ENCODE measurements at regions not wholly inside any gene's neighbourhood (a gene's known extent, or its start where the extent isn't known, plus 50 kb on each side); places are given as distances from the start of the nearest gene placed in this dataset.

DNA sequence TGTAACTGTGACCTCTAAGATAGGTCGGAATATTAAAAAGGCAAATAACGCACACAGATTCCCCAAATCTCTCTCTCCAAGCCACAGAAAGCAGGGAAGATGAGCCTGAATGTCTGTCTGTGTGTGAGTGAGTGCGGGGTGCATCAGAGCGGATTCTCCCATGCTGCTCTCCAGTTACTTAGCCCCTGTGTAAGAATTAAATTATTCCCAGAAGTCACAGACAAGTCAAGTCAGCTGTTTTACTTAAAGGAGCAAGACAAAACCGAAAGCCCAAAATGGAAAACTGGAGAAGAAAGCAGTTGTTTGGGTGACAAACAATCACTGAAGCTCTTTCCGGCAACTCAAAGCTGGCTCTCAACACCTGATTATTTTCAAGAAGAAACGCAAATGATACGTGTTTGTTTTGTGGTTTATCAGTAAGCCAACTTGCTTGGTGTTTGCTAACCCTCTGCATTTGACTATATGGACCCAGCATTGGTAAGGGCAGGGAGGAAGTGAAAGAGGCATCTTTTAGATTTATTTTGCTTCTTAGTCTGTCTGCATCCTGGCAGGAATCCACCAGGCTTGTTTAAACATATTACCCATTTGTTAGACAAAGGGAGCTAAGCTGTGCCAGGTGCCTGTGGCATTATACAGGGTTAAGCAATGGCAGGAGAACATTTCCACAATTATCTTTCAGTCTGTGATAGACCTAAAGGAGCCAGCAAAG is 121.5 kb upstream of the CREB1 start:
- WGBS (ENCODE audit: insufficient coverage): 71% methylated on average over 6 of the region's 8 CpGs
- no peak overlapping the region for H3K27ac ChIP-seq (ENCODE audit: low read length)
- TF ChIP-seq, protein P1, sequence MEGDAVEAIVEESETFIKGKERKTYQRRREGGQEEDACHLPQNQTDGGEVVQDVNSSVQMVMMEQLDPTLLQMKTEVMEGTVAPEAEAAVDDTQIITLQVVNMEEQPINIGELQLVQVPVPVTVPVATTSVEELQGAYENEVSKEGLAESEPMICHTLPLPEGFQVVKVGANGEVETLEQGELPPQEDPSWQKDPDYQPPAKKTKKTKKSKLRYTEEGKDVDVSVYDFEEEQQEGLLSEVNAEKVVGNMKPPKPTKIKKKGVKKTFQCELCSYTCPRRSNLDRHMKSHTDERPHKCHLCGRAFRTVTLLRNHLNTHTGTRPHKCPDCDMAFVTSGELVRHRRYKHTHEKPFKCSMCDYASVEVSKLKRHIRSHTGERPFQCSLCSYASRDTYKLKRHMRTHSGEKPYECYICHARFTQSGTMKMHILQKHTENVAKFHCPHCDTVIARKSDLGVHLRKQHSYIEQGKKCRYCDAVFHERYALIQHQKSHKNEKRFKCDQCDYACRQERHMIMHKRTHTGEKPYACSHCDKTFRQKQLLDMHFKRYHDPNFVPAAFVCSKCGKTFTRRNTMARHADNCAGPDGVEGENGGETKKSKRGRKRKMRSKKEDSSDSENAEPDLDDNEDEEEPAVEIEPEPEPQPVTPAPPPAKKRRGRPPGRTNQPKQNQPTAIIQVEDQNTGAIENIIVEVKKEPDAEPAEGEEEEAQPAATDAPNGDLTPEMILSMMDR (IDR thresholded peaks at IDR 0.05): no peak

DNA sequence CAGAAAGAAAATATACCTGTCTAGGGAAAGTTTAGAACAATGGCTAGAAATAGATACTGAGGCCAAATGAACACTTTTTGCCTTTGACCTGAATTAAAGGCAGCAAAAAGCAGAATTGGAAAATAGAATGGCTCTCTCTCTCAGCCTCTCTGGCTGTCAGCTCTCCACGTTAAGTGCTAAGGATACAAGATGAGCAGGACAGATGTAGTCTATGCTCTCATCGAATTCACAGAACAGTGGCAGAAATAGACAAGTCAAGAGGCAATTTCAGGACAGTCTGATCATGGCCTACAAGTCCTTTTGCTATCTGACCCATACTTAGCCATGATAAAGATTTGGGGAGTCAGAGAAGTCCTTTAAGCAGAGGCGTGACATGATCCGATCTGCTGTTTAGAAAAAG is 120.2 kb upstream of the CREB1 start:
- no peak overlapping the region for H3K27ac ChIP-seq (ENCODE audit: low read length)
- no peak overlapping the region for H3K4me3 ChIP-seq (ENCODE audit: low read length)
- TF ChIP-seq, protein P1 (IDR thresholded peaks at IDR 0.05): no peak
- intact Hi-C loops (cut with micrococcal nuclease): no loop called here
- H3K4me1 ChIP-seq (ENCODE audit: control insufficient read depth, insufficient read depth, low read length): no peaks in the 10 kb centered on the region
- H3K36me3 ChIP-seq (ENCODE audit: control insufficient read depth, insufficient read depth, low read length): no peaks in the 10 kb centered on the region
- Mint-ChIP-seq H3K36me3 (no peaks in the 10 kb centered on the region), H3K27me3 (ENCODE audit: low read depth in 2 of 2) (peaks cover 17 to 42% of the 10 kb centered on the region in 2 donors), H3K4me1 (no peaks in the 10 kb centered on the region), H3K27ac (no peak overlapping the region), H3K9me3 (no peaks in the 10 kb centered on the region), H3K4me3 (no peak overlapping the region)
- DNase-seq (no peak), ATAC-seq (no peak)
- H3K9me3 ChIP-seq (ENCODE audit: control insufficient read depth, insufficient read depth, low read length): no peaks in the 10 kb centered on the region
- H3K27me3 ChIP-seq (ENCODE audit: control insufficient read depth, insufficient read depth, low read length): no peaks in the 10 kb centered on the region
- WGBS (ENCODE audit: insufficient coverage): 92% methylated on average over 4 of the region's 4 CpGs

More for the DNA sequence above, 121.5 kb upstream of the CREB1 start:
- H3K27ac Mint-ChIP-seq: no peak overlapping the region
- Histone ChIP-seq H3K9me3 (ENCODE audit: control insufficient read depth, insufficient read depth, low read length) (no peaks in the 10 kb centered on the region), H3K27me3 (ENCODE audit: control insufficient read depth, insufficient read depth, low read length) (no peaks in the 10 kb centered on the region), H3K36me3 (ENCODE audit: control insufficient read depth, insufficient read depth, low read length) (no peaks in the 10 kb centered on the region), H3K4me3 (ENCODE audit: low read length) (no peak overlapping the region), H3K4me1 (ENCODE audit: control insufficient read depth, insufficient read depth, low read length) (no peaks in the 10 kb centered on the region)
- no peaks in the 10 kb centered on the region for H3K9me3 Mint-ChIP-seq
- intact Hi-C loops (cut with micrococcal nuclease): no loop called here
- no peak overlapping the region for H3K4me3 Mint-ChIP-seq
- ATAC-seq: no peak
- peaks cover 22 to 53% of the 10 kb centered on the region in 2 donors for H3K27me3 Mint-ChIP-seq (ENCODE audit: low read depth in 2 of 2)
- DNase-seq: no peak
- no peaks in the 10 kb centered on the region for H3K4me1 Mint-ChIP-seq
- no peaks in the 10 kb centered on the region for H3K36me3 Mint-ChIP-seq

DNA sequence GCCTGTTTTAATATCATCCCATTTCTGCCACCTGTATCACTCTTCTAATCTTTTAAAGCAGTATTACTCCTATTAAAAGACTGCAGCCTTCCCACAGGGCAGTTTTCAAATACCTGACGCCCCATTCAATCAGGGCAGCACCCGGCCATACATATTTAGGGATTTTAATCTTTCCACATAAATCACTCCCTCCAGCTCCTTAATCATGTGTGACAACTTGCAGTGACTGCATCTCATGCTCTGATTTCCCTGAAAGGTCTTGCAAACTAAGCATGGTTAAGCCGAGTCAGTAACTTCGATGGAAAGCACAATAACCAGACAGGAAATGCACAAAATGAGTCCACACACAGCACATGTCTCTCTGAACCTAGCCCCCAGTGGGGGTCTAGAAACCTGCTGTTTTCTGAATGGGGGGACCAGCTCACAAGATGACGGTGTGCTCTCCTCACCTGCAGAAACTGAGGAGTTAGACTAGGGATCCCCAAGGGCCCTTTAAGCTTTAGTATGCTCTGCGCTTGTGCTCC is 116.9 kb upstream of the CREB1 start:
- Mint-ChIP-seq H3K9me3 (no peaks in the 10 kb centered on the region), H3K4me3 (no peak overlapping the region), H3K27me3 (ENCODE audit: low read depth in 2 of 2) (peaks cover 17 to 53% of the 10 kb centered on the region in 2 donors), H3K36me3 (no peaks in the 10 kb centered on the region), H3K27ac (no peak overlapping the region), H3K4me1 (peaks cover 15 to 17% of the 10 kb centered on the region in 2 donors)
- 75% methylated on average over 6 of the region's 6 CpGs for WGBS (ENCODE audit: insufficient coverage)
- no peak for ATAC-seq
- peaks cover 2% of the 10 kb centered on the region for H3K27me3 ChIP-seq (ENCODE audit: control insufficient read depth, insufficient read depth, low read length)
- H3K9me3 ChIP-seq (ENCODE audit: control insufficient read depth, insufficient read depth, low read length): no peaks in the 10 kb centered on the region
- intact Hi-C loops (cut with micrococcal nuclease): no loop called here
- no peak for DNase-seq
- H3K4me3 ChIP-seq (ENCODE audit: low read length): no peak overlapping the region
- H3K4me1 ChIP-seq (ENCODE audit: control insufficient read depth, insufficient read depth, low read length): peaks cover 3% of the 10 kb centered on the region
- H3K27ac ChIP-seq (ENCODE audit: low read length): no peak overlapping the region
- TF ChIP-seq, protein P1 (IDR thresholded peaks at IDR 0.05): no peak
- no peaks in the 10 kb centered on the region for H3K36me3 ChIP-seq (ENCODE audit: control insufficient read depth, insufficient read depth, low read length)

Data from natural killer cell (primary cell).